HG02642 (cell line): ENCODE measurements at regions not wholly inside any gene's neighbourhood (a gene's known extent, or its start where the extent isn't known, plus 50 kb on each side); places are given as distances from the start of the nearest gene placed in this dataset.

Experiments
- ATAC-seq: cut with Tn5 transposase; IDR thresholded peaks from one replicate; pipeline ENCODE4 v1.9.1; 2021; ENCODE audit warnings: mild to moderate bottlenecking; ENCODE audit not compliant: unreplicated experiment, poor library complexity

DNA sequence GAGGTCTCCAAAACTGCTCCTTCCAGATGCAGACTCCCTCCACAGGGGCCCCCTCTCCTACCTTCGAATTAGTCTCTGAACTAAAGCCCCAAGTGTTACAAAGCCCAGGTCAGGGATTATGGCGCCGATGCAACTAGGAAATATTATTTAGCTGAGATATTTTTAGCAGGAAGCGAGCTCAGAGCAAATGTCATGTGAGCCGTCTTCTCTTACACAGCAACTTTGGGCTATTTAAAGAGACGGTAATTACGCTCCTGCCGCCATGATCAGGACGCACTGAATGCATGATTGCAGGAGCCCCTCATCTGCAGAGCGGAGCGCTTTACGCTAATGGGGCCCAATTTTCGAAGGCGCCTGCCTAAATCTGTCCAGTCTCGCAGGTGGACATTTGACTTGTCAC is 55.3 kb upstream of the TARDBP start:
- ATAC-seq: no peak

DNA sequence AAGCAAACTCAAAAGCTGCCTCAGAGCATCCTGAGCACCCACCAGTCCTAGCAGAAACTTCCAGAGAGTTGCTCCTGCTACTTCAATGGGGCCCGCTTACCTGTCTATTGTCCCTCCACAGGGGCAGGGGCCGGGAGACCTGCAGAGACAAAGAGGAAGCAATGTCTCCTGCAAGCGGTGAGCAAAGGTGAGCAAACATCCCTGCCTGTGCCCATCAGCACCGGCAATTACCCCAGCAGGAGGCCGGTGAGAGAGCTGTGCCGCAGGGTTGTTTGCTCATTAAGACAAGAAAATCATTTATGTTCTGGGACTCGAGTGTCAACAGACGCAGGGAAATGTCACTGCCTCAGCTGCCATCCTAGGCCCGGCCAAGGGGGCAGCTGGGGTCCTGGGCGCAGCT is 53.8 kb upstream of the TARDBP start:
- no peak for ATAC-seq

DNA sequence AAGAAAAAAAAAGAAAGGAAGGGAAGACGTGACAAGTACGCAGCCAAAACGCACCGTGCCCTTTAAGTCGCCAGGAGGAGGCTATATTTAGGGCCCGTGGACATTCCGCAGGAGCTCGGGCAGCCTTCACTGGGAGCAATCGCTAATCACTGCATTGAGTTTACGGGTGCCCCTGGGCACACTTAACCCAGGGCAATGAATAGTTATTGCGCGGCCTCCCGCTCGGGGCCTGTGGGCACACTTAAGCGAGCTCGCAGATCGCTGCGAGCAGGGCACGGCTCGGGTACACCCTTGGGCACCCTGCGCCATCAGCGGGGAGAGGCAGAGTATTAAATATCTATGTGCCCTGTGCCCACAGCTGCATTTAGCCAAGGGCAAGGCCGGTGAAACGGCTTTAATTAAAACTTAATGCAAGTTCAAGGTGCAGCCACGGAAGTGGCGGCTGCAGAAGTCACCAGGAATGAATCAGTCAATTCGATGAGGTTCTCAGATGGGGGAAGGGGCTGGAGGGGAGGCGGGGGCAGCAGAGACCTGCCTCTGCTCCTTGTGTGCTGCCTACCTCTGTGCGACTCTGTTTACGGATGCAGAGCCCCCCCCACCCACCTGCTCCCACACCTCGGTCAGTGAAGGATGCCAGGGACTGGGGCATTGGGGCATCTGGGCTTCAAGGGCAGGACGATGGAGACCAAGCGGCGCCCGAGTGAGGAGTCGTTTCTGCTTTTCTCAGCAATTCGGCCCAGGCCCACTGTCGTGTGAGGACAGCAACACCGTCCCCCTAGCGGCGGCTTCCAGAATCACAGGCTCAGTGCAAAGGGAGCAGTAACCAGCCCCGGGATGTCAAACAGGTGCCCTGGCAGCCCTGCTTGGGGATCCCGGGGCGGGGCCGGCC is 51.8 kb upstream of the TARDBP start:
- ATAC-seq: no peak

DNA sequence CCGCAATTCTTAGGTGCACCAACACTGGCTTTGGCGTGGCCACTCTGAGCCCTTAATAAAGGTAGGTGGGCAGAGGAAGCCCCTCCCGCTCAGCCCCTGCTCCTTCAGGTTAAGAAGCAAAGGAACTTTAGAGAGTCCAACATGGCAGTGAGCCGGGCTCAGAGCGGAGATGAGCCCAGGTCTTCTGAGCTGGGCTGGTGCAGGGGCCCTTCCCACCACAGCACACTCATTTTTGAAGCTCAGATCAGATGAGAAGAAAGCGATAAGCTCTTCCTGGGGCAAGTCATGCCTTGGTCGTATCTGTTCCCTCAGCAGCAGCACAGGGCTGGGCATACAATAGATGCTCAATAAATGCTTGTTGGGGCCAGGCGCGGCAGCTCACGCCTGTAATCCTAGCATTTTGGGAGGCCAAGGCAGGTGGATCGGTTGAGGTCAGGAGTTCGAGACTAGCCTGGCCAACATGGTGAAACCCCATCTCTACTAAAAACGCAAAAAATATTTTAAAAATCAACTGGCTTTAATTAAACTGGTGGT is 51.1 kb upstream of the TARDBP start:
- ATAC-seq: no peak

DNA sequence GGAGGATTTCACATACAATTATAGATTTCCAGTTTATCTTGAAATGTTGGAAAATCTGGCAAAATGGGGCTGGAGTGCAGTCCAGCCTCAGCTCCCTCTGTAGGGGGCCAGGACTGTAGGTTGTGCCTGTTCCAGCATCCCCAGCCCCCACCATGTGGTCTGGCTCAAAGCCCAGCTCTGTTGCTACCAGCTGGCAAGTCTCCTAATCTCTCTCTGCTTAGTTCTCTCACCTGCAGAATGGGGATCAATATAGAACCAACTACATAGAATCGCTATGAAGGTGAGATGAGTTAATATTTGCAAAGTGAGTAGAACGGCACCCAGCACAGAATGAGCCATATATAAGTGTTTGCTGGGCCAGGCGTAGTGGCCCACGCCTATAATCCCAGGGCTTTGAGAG is 50.0 kb upstream of the TARDBP start:
- ATAC-seq: no peak
